T-helper 1 cell treated with Interleukin-12 subunit alpha and Interleukin-12 subunit beta and Interleukin-4 antibody, amounts not matched to agents 30 μg/mL and 1 μg/mL, for 36 hours (primary cell): ENCODE measurements at regions not wholly inside any gene's neighbourhood (a gene's known extent, or its start where the extent isn't known, plus 50 kb on each side); places are given as distances from the start of the nearest gene placed in this dataset.

Experiments
- H3K27ac Mint-ChIP-seq: one replicate; pipeline ENCODE4 v1.8.0; 2021; ENCODE audit warnings: mild to moderate bottlenecking, mixed read lengths
- H3K27me3 Mint-ChIP-seq: one replicate; pipeline ENCODE4 v1.8.0; 2021; ENCODE audit warnings: low read depth, mixed read lengths
- H3K36me3 Mint-ChIP-seq: one replicate; pipeline ENCODE4 v1.8.0; 2021; ENCODE audit warnings: low read depth, mixed read lengths
- H3K4me1 Mint-ChIP-seq: one replicate; pipeline ENCODE4 v1.8.0; 2021; ENCODE audit warnings: low read depth, mixed read lengths
- H3K4me3 Mint-ChIP-seq: one replicate; pipeline ENCODE4 v1.8.0; 2021; ENCODE audit warnings: mild to moderate bottlenecking, moderate library complexity, mixed read lengths
- H3K9me3 Mint-ChIP-seq: one replicate; pipeline ENCODE4 v1.8.0; 2021; ENCODE audit warnings: mixed read lengths

DNA sequence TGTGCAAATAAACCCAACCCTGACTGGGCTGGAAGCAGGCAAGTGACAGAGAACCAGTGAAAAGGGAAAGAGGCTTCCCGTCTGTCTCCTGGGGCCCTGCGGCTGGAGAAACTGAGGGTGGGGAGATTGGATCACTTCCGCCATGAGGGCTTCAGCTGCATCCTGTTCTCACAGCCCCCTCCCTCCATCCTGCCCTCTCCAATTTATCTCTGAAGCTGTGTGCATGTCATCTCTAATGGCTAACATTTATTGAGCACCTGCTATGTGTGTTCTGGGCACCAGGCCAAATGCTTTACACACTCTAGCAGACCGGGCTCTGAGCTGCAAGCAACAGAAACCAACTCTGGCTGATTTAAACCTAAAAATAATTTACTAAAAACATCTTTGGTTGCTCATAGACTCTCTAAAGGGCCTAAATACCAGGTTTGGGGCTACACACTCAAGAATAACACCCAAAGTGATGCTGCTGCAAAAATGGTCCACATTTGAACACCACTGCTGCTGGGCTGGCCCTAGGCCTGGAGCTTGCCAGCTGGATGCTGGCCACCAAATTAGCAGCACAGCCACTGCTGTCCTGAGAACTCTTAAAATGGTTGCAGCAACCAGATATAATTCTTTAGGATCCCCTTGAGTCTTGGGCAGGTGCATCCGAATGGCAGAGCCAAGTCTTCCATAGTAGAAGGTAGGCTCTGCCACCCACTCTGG is 123.6 kb upstream of the LRFN2 start:
- H3K36me3 Mint-ChIP-seq, result no peaks in the 10 kb centered on the region
- peaks cover 5% of the 10 kb centered on the region for H3K27me3 Mint-ChIP-seq
- no peak overlapping the region for H3K4me3 Mint-ChIP-seq
- H3K9me3 Mint-ChIP-seq, result no peaks in the 10 kb centered on the region
- no peak overlapping the region for H3K27ac Mint-ChIP-seq
- no peaks in the 10 kb centered on the region for H3K4me1 Mint-ChIP-seq

DNA sequence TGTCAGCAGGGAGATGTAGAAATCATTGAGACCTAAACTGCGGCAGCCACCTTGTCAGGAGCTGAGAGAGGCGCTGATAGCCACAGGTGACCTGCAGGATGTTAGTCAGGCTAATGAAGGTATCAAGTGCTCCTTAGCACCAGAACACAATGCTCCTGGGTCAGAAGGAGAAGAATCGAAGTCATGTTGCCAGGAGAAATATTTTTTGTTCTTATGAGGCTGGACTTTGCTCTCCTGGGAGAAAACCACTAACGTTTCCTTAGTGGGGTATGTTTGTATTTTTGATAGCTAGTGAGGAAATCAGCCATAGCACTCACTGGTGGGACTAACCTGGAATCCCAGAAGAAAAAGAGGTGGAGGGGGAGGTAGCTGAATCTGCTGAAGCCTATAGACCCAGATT is 120.9 kb upstream of the LRFN2 start:
- Mint-ChIP-seq H3K4me1 (no peaks in the 10 kb centered on the region), H3K27me3 (no peaks in the 10 kb centered on the region), H3K4me3 (no peak overlapping the region), H3K36me3 (no peaks in the 10 kb centered on the region), H3K27ac (no peak overlapping the region), H3K9me3 (no peaks in the 10 kb centered on the region)

DNA sequence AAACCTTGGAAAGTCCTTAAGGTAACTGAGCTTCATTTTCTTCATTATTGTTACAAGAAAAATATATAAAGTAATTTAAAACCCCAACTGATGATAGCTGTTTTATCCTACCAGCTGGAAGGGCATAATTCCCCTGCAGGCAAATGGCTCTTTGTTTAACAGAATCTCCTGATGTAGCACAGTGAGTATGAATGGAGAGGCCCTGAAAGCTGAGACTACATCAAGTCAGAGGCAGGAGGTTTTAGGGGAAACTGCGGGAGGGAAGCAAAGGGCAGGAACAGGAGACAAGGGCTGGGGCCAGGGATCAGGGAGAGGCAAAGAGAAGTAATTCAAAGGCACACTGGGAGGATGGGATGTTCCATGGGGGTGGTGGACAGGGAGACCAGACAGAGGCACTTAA is 119.0 kb upstream of the LRFN2 start:
- no peaks in the 10 kb centered on the region for H3K36me3 Mint-ChIP-seq
- no peak overlapping the region for H3K4me3 Mint-ChIP-seq
- no peak overlapping the region for H3K27ac Mint-ChIP-seq
- H3K27me3 Mint-ChIP-seq, result peaks cover 10% of the 10 kb centered on the region
- no peaks in the 10 kb centered on the region for H3K9me3 Mint-ChIP-seq
- no peaks in the 10 kb centered on the region for H3K4me1 Mint-ChIP-seq

DNA sequence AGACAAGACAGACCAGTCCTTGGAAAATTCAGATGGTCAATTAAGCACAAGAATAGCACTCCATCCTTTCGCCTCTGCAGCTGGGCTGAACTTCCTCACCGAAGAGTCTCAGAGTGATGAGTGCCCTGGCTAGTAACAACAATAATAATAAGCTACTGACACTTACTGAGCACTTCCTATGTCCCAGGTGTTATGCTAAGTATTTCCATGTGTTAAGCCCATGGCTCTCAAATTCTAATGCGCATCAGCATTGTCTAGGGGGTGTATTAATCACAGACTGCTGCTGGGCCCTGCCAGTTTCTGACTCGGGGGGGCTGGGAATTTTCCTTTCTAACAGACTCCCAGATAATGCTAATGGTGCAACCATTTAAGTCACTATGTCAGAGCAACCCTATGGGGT is 118.2 kb upstream of the LRFN2 start:
- H3K27me3 Mint-ChIP-seq, result peaks cover 10% of the 10 kb centered on the region
- no peak overlapping the region for H3K4me3 Mint-ChIP-seq
- H3K4me1 Mint-ChIP-seq, result no peaks in the 10 kb centered on the region
- H3K36me3 Mint-ChIP-seq, result no peaks in the 10 kb centered on the region
- H3K27ac Mint-ChIP-seq, result no peak overlapping the region
- no peaks in the 10 kb centered on the region for H3K9me3 Mint-ChIP-seq

DNA sequence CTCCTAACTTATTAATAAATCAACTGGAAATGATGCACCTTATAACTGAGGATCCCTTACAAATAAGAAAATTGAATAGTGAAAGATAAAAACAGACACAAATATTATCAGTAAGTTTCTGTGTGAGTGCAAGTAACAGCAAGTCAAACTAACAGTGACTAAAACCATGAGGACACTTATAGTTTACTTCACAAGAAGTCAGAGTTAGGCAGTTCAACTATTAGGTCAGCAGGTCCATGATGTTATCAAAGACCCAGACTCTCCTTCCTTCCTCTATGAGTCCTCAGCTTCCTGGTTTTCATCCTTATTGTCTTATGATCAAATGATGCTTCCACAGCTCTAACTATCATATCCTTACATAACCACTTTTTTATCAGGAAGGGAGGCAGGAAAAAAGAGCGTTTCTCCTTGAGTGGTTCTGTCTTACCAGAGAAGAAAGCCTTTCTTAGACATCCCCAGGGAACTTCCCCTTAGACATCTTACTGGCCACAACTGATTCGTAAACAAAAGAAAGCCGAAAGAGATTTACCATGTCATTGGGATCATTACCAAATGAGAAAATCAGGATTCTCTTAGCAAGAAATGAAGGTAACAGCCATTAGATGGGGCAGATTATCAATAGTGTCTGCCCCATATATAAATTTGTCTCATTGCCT is 114.3 kb upstream of the LRFN2 start:
- H3K36me3 Mint-ChIP-seq, result no peaks in the 10 kb centered on the region
- no peaks in the 10 kb centered on the region for H3K9me3 Mint-ChIP-seq
- no peak overlapping the region for H3K27ac Mint-ChIP-seq
- no peak overlapping the region for H3K4me3 Mint-ChIP-seq
- peaks cover 16% of the 10 kb centered on the region for H3K27me3 Mint-ChIP-seq
- no peaks in the 10 kb centered on the region for H3K4me1 Mint-ChIP-seq

GRCh38 chr6:40700006-40700580 is 112.9 kb upstream of the LRFN2 start:
- Mint-ChIP-seq H3K27me3 (peaks cover 16% of the 10 kb centered on the region), H3K36me3 (no peaks in the 10 kb centered on the region), H3K4me3 (no peak overlapping the region), H3K27ac (no peak overlapping the region), H3K9me3 (no peaks in the 10 kb centered on the region), H3K4me1 (peaks cover 1% of the 10 kb centered on the region)

DNA sequence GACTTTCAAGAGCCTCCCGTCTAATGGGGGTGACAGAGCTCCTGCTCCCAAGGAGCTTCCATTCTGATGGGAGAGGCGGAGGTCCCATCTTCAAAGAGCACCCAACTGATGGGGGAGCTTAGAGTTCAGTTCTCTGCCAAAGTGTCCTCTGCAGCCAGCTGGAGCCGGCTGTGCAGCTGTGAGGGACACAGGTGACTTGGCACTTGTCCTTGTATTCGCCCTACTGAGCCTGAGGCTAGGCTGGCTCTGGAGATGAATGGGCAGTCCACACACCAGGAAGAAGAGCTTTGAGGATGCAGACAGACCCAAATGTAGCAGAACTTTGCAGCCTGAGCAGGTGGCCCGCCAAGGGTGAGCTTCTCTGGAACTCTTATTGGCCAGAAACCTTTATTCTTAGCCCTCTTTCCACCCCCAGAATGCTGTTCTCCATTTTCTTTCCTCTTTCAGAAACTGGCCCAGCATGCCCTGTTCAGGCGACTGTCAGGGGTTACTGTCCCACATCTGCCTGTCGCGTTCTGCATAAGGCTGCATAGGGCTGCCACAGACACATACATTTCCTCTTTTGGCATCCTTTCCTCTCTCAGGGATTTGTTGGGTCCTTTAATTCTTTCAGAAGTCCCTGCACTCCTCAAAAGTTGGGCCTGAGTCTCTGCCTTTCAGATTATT is 108.7 kb upstream of the LRFN2 start:
- no peak overlapping the region for H3K27ac Mint-ChIP-seq
- H3K4me3 Mint-ChIP-seq, result no peak overlapping the region
- H3K4me1 Mint-ChIP-seq, result peaks cover 1% of the 10 kb centered on the region
- H3K27me3 Mint-ChIP-seq, result peaks cover 6% of the 10 kb centered on the region
- no peaks in the 10 kb centered on the region for H3K36me3 Mint-ChIP-seq
- no peaks in the 10 kb centered on the region for H3K9me3 Mint-ChIP-seq

DNA sequence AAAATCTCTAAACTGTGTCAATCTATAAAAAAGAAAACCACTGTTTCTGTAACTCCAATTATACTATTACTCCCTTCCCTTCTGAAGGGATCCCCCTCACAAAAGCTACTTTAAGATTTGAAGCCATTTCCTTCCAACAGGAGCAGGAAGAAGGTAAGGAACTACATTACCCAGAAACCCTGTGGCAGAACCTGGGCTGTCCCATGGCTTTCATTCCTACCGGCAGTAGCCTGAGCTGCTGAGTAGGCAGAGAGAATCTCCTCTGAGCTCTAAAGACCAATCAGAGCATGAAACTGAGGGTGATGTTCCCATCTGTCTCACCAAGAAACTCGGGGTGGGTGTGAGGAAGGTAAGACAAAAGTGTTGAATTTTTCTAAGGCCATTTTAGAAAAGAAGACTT is 108.0 kb upstream of the LRFN2 start:
- Mint-ChIP-seq H3K9me3 (no peaks in the 10 kb centered on the region), H3K4me1 (peaks cover 1% of the 10 kb centered on the region)

GRCh38 chr6:40693768-40694167 is 106.6 kb upstream of the LRFN2 start:
- Mint-ChIP-seq H3K27ac (no peak overlapping the region), H3K4me3 (no peak overlapping the region), H3K27me3 (no peaks in the 10 kb centered on the region), H3K4me1 (peaks cover 1% of the 10 kb centered on the region), H3K9me3 (no peaks in the 10 kb centered on the region), H3K36me3 (no peaks in the 10 kb centered on the region)

More for the DNA sequence above, 108.0 kb upstream of the LRFN2 start:
- H3K4me3 Mint-ChIP-seq, result no peak overlapping the region
- peaks cover 6% of the 10 kb centered on the region for H3K27me3 Mint-ChIP-seq
- no peaks in the 10 kb centered on the region for H3K36me3 Mint-ChIP-seq
- no peak overlapping the region for H3K27ac Mint-ChIP-seq

DNA sequence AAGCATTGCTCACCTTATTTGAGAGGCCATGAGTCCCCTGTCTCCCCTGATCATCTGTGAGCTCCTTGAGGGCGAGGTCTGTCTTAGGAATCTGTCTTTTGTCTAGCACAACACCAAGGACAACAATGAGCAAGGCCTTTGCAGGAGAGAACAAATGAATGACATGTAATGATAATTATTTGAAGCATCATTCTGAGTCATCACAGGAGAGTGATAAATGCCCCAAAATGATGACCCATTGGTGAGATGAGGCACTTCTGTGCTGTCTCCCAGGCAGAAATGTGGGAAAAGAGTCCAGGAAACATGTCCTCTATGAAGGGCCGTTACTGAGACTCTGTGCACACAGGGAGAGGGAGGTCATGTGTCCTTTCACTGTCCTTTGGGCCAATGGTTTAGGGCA is 105.2 kb upstream of the LRFN2 start:
- Mint-ChIP-seq H3K36me3 (no peaks in the 10 kb centered on the region), H3K4me3 (no peak overlapping the region), H3K4me1 (peaks cover 1% of the 10 kb centered on the region), H3K27me3 (peaks cover 4% of the 10 kb centered on the region), H3K9me3 (no peaks in the 10 kb centered on the region), H3K27ac (no peak overlapping the region)

DNA sequence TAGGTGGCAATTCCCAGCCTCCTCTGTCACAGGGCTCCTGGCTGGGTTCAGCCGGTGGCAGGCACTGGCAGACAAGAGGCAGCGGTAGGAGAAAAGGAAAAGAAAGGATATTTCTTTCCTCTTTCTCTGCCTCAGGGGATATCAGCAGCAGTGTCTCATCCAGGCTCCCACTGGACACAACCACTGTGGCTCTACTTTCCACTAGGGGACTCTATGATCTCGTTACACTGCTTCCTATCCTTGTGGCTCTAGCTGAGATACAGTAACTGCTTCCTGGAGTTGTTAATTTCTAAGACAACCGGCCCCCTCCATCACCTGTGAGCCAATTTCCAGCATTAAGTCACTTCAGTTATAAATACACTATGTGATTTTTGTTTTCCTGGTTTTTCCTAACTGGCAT is 102.0 kb upstream of the LRFN2 start:
- Mint-ChIP-seq H3K27ac (no peak overlapping the region), H3K4me1 (no peaks in the 10 kb centered on the region), H3K36me3 (no peaks in the 10 kb centered on the region), H3K4me3 (no peak overlapping the region), H3K27me3 (peaks cover 25% of the 10 kb centered on the region), H3K9me3 (peaks cover 6% of the 10 kb centered on the region)

GRCh38 chr6:40688214-40688761 is 101.1 kb upstream of the LRFN2 start:
- H3K36me3 Mint-ChIP-seq, result no peaks in the 10 kb centered on the region
- no peak overlapping the region for H3K4me3 Mint-ChIP-seq
- peaks cover 25% of the 10 kb centered on the region for H3K27me3 Mint-ChIP-seq
- H3K27ac Mint-ChIP-seq, result no peak overlapping the region
- H3K9me3 Mint-ChIP-seq, result peaks cover 6% of the 10 kb centered on the region
- H3K4me1 Mint-ChIP-seq, result no peaks in the 10 kb centered on the region

DNA sequence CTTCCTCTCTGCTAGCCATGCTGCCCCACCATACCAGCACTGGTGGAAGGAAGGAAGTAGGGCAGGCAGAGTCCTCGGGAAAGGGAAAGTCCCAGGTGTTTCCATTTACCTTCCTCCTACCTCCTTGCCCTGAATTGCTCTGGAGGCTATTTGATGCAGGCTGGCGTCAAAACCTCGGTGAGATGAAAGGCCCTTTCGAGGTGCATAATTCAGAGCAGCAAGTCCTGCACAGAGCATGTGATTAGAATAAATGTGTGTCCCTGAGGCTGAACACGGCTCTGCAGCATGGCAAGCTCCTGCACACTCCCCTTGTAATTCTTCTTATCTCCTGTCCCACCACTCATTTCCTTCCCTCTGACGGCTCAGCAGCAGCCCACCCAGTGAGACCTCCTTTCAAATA is 98.7 kb upstream of the LRFN2 start:
- H3K4me1 Mint-ChIP-seq, result no peaks in the 10 kb centered on the region
- H3K9me3 Mint-ChIP-seq, result peaks cover 6% of the 10 kb centered on the region
- peaks cover 25% of the 10 kb centered on the region for H3K27me3 Mint-ChIP-seq
- no peaks in the 10 kb centered on the region for H3K36me3 Mint-ChIP-seq
- no peak overlapping the region for H3K4me3 Mint-ChIP-seq
- no peak overlapping the region for H3K27ac Mint-ChIP-seq

DNA sequence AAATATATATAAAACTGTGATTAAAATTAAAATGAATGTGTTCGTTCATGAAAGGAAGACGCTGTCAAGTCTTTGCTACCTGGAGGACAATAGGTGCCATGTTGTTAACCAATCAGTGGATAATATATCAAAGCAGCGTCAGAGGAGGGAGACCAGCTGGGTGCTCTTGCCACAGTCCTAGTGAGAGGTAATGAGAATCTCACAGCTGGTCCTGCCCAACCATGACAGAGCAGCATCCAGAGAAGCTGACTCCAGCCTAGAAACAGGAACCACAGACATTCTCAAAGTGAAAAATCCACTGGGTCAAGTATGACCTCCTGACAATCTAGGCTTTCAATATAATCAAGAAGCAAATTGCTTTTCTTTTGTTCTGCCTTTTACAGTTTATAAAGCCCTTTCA is 94.5 kb upstream of the LRFN2 start:
- peaks cover 17% of the 10 kb centered on the region for H3K27me3 Mint-ChIP-seq
- no peak overlapping the region for H3K27ac Mint-ChIP-seq
- no peak overlapping the region for H3K4me3 Mint-ChIP-seq
- no peaks in the 10 kb centered on the region for H3K4me1 Mint-ChIP-seq
- H3K36me3 Mint-ChIP-seq, result no peaks in the 10 kb centered on the region
- H3K9me3 Mint-ChIP-seq, result peaks cover 11% of the 10 kb centered on the region

DNA sequence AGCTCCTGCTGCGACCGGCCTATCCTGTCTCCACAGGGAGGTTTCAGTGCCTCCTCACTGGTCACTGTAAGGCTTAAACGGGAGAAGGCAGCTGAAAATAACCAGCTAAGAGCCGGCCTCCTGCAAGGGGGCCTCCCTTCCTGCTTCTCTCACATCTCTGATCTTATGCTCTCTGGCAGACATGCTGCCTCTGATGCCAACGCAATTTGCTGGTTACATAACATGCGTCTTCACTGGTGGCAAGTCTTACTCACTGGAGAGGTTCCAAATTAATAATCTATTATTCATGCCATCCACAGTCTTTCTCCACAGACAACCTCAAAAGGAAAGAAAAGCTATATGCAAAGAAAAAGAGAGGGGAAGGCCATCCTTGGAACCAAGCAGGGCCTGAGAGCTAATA is 91.8 kb upstream of the LRFN2 start:
- Mint-ChIP-seq H3K4me3 (no peak overlapping the region), H3K27ac (no peak overlapping the region), H3K4me1 (no peaks in the 10 kb centered on the region), H3K27me3 (peaks cover 7% of the 10 kb centered on the region), H3K9me3 (peaks cover 5% of the 10 kb centered on the region), H3K36me3 (no peaks in the 10 kb centered on the region)
